ENCODE measurements at regions not wholly inside any gene's neighbourhood (a gene's known extent, or its start where the extent isn't known, plus 50 kb on each side); places are given as distances from the start of the nearest gene placed in this dataset.

DNA sequence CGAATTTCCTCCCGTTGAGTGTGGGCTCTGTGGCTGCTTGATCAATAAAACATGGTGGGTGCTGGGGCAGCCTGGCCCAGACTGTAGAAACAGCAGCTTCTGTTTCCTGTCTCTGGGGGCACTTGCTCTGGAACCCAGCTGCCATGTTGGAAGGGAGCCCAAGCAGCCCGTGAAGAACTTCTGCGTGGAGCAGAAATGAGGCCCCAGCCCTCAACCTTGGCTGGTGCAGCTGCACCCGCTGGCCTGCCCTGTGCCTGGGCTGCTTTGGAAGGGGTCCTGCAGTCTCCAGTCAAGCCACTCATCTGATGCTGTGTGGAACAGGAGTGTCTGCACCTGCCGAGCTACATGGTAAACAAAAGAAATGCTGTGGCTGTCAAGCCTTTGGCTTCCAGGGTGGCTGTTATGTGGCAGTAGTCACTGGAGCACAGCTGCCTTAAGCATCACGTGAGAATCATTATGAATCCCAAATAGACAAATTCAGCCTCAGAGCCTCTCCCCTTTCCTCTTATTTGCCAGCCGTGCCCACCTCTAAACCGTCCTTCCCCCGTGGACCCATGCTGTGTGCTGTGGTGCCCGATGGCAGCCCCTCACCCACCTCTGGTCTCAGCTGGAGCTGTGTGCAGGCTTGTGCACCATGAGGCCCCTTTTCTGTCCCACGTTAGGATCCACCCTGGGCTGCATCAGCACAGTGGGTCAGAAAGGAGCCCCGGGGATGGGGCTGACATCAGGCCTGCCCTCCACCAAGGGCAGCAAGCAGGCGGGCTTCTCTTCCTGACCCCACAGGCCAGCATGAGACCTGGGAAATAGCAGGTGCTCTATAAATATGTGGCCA lies 134.0 kb upstream of the HDAC4 start:
- no peaks in the 10 kb centered on the region for H3K4me1 ChIP-seq (ENCODE audit: control insufficient read depth, extremely low read depth, insufficient read depth, low read length)
- H3K9me3 ChIP-seq (ENCODE audit: control insufficient read depth, insufficient read depth, low read depth, low read length): no peaks in the 10 kb centered on the region
- TF ChIP-seq EZH2 (IDR thresholded peaks at IDR 0.05; ENCODE audit: low read length, missing control alignments): no peak
- TF ChIP-seq, protein P1, sequence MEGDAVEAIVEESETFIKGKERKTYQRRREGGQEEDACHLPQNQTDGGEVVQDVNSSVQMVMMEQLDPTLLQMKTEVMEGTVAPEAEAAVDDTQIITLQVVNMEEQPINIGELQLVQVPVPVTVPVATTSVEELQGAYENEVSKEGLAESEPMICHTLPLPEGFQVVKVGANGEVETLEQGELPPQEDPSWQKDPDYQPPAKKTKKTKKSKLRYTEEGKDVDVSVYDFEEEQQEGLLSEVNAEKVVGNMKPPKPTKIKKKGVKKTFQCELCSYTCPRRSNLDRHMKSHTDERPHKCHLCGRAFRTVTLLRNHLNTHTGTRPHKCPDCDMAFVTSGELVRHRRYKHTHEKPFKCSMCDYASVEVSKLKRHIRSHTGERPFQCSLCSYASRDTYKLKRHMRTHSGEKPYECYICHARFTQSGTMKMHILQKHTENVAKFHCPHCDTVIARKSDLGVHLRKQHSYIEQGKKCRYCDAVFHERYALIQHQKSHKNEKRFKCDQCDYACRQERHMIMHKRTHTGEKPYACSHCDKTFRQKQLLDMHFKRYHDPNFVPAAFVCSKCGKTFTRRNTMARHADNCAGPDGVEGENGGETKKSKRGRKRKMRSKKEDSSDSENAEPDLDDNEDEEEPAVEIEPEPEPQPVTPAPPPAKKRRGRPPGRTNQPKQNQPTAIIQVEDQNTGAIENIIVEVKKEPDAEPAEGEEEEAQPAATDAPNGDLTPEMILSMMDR (conservative IDR thresholded peaks at IDR 0.05 in 1 of 2, IDR thresholded peaks at IDR 0.05 in 1 of 2; ENCODE audit: low read depth in 1 of 2, low read length in 2 of 2): no peak
- no peaks in the 10 kb centered on the region for H3K79me2 ChIP-seq (ENCODE audit: control insufficient read depth, insufficient read depth, low read length)
- no peak overlapping the region for H3K27ac ChIP-seq (ENCODE audit: insufficient read depth, low read length)
- no peak overlapping the region for H3K9ac ChIP-seq (ENCODE audit: insufficient read depth, low read length)
- H3K36me3 ChIP-seq (ENCODE audit: control insufficient read depth, insufficient read depth, low read length): no peaks in the 10 kb centered on the region
- no peak overlapping the region for H2AFZ ChIP-seq (ENCODE audit: low read length)
- no peaks in the 10 kb centered on the region for H4K20me1 ChIP-seq (ENCODE audit: control insufficient read depth, extremely low read depth, insufficient read depth, low read length)
- no peak overlapping the region for H3K4me2 ChIP-seq (ENCODE audit: extremely low read depth, insufficient read depth, low read length)
- no peak for DNase-seq (ENCODE audit: low read depth in 2 of 2)
- H3K4me3 ChIP-seq (replicated peaks in 1 of 4; ENCODE audit: control extremely low read depth in 1 of 4, insufficient read depth in 1 of 4, low read depth in 3 of 4, low read length in 4 of 4): no peak overlapping the region
- no peaks in the 10 kb centered on the region for H3K27me3 ChIP-seq (ENCODE audit: control insufficient read depth, insufficient read depth, low read length)

DNA sequence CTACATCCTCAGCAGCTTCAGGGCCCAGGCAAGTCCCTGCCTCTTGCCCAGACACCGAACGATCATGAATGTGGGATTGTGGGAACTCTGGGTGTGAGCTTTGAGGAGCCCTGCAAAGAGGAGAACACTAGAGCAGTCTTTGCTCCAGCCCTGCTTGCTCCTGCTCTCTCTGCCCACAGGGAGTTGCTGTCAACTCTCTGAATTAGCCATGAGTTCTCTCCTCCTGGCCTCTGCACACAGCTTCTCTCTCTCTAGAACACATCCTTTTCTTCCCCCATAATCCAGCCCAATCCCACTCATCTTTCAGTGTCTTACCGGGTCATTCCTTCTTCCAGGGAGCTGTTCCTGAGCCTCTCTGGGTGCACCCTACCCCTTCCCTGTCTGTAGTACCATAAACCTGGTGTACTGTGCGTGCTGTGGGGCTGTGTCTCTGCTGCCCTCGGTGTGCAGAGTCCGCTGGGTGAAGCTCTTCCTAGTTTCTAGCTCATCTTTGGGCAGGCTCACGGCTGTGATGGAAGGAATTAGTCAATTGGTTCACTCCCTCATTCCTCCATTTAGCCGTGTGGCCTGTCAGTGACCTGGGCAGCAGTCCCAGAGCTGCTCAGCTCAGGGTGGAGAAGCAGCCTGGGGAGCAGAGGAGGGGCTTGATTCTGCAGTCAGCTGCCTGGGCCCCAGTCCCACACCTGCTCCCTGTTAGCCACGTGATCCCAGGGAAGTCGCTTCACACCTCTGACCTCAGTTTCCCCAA lies 132.9 kb upstream of the HDAC4 start:
- TF ChIP-seq, protein P1 (conservative IDR thresholded peaks at IDR 0.05 in 1 of 2, IDR thresholded peaks at IDR 0.05 in 1 of 2; ENCODE audit: low read depth in 1 of 2, low read length in 2 of 2): no peak
- TF ChIP-seq EZH2 (IDR thresholded peaks at IDR 0.05; ENCODE audit: low read length, missing control alignments): no peak
- no peaks in the 10 kb centered on the region for H3K79me2 ChIP-seq (ENCODE audit: control insufficient read depth, insufficient read depth, low read length)
- DNase-seq (ENCODE audit: low read depth in 2 of 2): peak in 1 of 2 donors; percentile 12
- H4K20me1 ChIP-seq (ENCODE audit: control insufficient read depth, extremely low read depth, insufficient read depth, low read length): no peaks in the 10 kb centered on the region
- H3K9ac ChIP-seq (ENCODE audit: insufficient read depth, low read length): no peak overlapping the region
- no peak overlapping the region for H3K4me2 ChIP-seq (ENCODE audit: extremely low read depth, insufficient read depth, low read length)
- no peak overlapping the region for H3K4me3 ChIP-seq (replicated peaks in 1 of 4; ENCODE audit: control extremely low read depth in 1 of 4, insufficient read depth in 1 of 4, low read depth in 3 of 4, low read length in 4 of 4)
- H3K27me3 ChIP-seq (ENCODE audit: control insufficient read depth, insufficient read depth, low read length): no peaks in the 10 kb centered on the region
- H3K4me1 ChIP-seq (ENCODE audit: control insufficient read depth, extremely low read depth, insufficient read depth, low read length): no peaks in the 10 kb centered on the region
- no peaks in the 10 kb centered on the region for H3K36me3 ChIP-seq (ENCODE audit: control insufficient read depth, insufficient read depth, low read length)
- H2AFZ ChIP-seq (ENCODE audit: low read length): no peak overlapping the region
- H3K27ac ChIP-seq (ENCODE audit: insufficient read depth, low read length): no peak overlapping the region
- H3K9me3 ChIP-seq (ENCODE audit: control insufficient read depth, insufficient read depth, low read depth, low read length): no peaks in the 10 kb centered on the region

DNA sequence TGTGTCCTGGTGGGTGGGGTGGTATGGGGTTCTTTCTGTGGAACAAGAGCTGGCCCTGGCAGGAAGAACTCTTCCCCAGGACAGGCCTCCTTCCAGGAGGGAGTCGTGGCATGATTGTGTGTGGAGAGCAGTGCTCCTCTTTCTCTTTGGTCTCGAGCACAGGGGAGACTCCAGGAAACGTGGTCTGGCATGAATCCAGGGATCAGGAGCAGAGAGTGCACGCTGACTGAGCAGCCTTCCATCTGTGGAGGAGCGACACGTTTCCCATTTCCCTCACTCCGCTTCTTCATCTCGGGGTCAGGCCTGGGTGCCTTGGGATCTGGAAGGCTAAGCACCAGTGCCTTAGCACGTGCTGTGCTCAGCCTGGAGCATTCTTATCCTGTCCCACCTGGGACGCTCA lies 132.0 kb upstream of the HDAC4 start:
- no peak overlapping the region for H3K4me3 ChIP-seq (replicated peaks in 1 of 4; ENCODE audit: control extremely low read depth in 1 of 4, insufficient read depth in 1 of 4, low read depth in 3 of 4, low read length in 4 of 4)
- no peak overlapping the region for H3K27ac ChIP-seq (ENCODE audit: insufficient read depth, low read length)
- H3K9me3 ChIP-seq (ENCODE audit: control insufficient read depth, insufficient read depth, low read depth, low read length): no peaks in the 10 kb centered on the region
- DNase-seq (ENCODE audit: low read depth in 2 of 2): no peak
- H3K4me1 ChIP-seq (ENCODE audit: control insufficient read depth, extremely low read depth, insufficient read depth, low read length): no peaks in the 10 kb centered on the region
- H4K20me1 ChIP-seq (ENCODE audit: control insufficient read depth, extremely low read depth, insufficient read depth, low read length): no peaks in the 10 kb centered on the region
- TF ChIP-seq, protein P1 (conservative IDR thresholded peaks at IDR 0.05 in 1 of 2, IDR thresholded peaks at IDR 0.05 in 1 of 2; ENCODE audit: low read depth in 1 of 2, low read length in 2 of 2): no peak
- no peak for TF ChIP-seq EZH2 (IDR thresholded peaks at IDR 0.05; ENCODE audit: low read length, missing control alignments)
- H3K36me3 ChIP-seq (ENCODE audit: control insufficient read depth, insufficient read depth, low read length): no peaks in the 10 kb centered on the region
- H3K4me2 ChIP-seq (ENCODE audit: extremely low read depth, insufficient read depth, low read length): no peak overlapping the region
- no peak overlapping the region for H2AFZ ChIP-seq (ENCODE audit: low read length)
- no peak overlapping the region for H3K9ac ChIP-seq (ENCODE audit: insufficient read depth, low read length)
- H3K27me3 ChIP-seq (ENCODE audit: control insufficient read depth, insufficient read depth, low read length): no peaks in the 10 kb centered on the region
- no peaks in the 10 kb centered on the region for H3K79me2 ChIP-seq (ENCODE audit: control insufficient read depth, insufficient read depth, low read length)
